HG03469 (cell line): ENCODE measurements at regions not wholly inside any gene's neighbourhood (a gene's known extent, or its start where the extent isn't known, plus 50 kb on each side); places are given as distances from the start of the nearest gene placed in this dataset.

Experiments used
- ATAC-seq: cut with Tn5 transposase; IDR thresholded peaks from one replicate; pipeline ENCODE4 v1.9.1; 2021; ENCODE audit warnings: mild to moderate bottlenecking, moderate library complexity, moderate number of reproducible peaks; ENCODE audit not compliant: unreplicated experiment

DNA sequence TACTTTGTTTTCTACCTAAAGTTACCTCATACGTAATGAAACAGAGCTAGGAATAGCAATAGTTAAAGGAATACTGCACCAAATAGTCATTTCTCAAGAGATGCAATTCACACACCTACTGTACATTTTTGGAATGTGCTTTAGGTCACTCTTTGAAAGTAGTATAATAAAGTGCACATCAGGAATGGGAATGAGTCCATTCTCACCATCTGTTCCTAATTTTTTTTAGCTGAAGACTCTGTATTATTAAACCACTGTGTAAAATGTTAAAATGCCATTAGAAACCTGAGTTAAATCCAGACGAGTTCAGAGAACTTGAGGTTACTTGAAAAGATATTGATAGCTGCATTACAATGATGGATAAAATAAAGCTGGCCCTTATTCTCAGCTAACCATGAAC lies 51.9 kb upstream of the EPHA7 start:
- ATAC-seq = no peak
